ENCODE measurements at regions not wholly inside any gene's neighbourhood (a gene's known extent, or its start where the extent isn't known, plus 50 kb on each side); places are given as distances from the start of the nearest gene placed in this dataset.

GRCh38 chr18:56488739-56489138 is 149.7 kb downstream of the TXNL1 start:
- BruUV-seq (replicated peaks), result no TSS peak
- no peak for FAIRE-seq

More at GRCh38 chr18:56488739-56489138, 149.7 kb downstream of the TXNL1 start:
- no peak for TF ChIP-seq IRF4 (IDR thresholded peaks at IDR 0.05; ENCODE audit: low read depth, low read length)
- TF ChIP-seq CEBPB (IDR thresholded peaks at IDR 0.05; ENCODE audit: borderline replicate concordance in 1 of 2, low read depth in 2 of 2, low read length in 2 of 2), result no peak
- TF ChIP-seq ESRRA (IDR thresholded peaks at IDR 0.05; ENCODE audit: low read length), result no peak
- no peak for TF ChIP-seq ZNF687 (IDR thresholded peaks at IDR 0.05)
- TF ChIP-seq TCF7 (IDR thresholded peaks at IDR 0.05; ENCODE audit: borderline replicate concordance), result no peak
- no peak for TF ChIP-seq YY1 (IDR thresholded peaks at IDR 0.05; ENCODE audit: low read depth, low read length)
- TF ChIP-seq FOS (IDR thresholded peaks at IDR 0.05; ENCODE audit: borderline replicate concordance, extremely low read depth, insufficient read length), result no peak
- no peak for TF ChIP-seq JUNB (IDR thresholded peaks at IDR 0.05)
- no peak for TF ChIP-seq SIX5 (IDR thresholded peaks at IDR 0.05; ENCODE audit: low read depth, low read length, severe bottlenecking)
- no peak for TF ChIP-seq HCFC1 (IDR thresholded peaks at IDR 0.05; ENCODE audit: low read length)
- TF ChIP-seq NFYA (IDR thresholded peaks at IDR 0.05; ENCODE audit: borderline replicate concordance, low read depth, low read length), result no peak
- TF ChIP-seq SIN3A (IDR thresholded peaks at IDR 0.05; ENCODE audit: low read depth, low read length), result no peak
- TF ChIP-seq NR2F1 (conservative IDR thresholded peaks at IDR 0.05), result no peak
- H3K27ac ChIP-seq (ENCODE audit: control insufficient read depth, insufficient read depth), result no peak overlapping the region
- no peaks in the 10 kb centered on the region for H3K36me3 ChIP-seq (ENCODE audit: control insufficient read depth in 2 of 2, insufficient read depth in 2 of 2, low read length in 1 of 2)
- no peaks in the 10 kb centered on the region for H3K4me1 ChIP-seq (ENCODE audit: control insufficient read depth, insufficient read depth, low read length)
- in situ Hi-C loops (cut with MboI) (no loop called here), intact Hi-C loops (cut with micrococcal nuclease; ENCODE audit: unreplicated experiment) (no loop called here)
- SMC1A ChIA-PET (ENCODE audit: uncharacterized antibody, unreplicated experiment), result no interaction called here
- H3K4me2 ChIP-seq (ENCODE audit: control insufficient read depth, insufficient read depth), result no peak overlapping the region
- ATAC-seq (no peak), DNase-seq (ENCODE audit: low read depth, low spot score) (no peak)
- POLR2A ChIA-PET, result no interaction called here
- peaks cover 0 to 2% of the 10 kb centered on the region in 2 experiments; a peak in 1 of 4 replicates for H3K27me3 ChIP-seq (replicated peaks in 1 of 2; ENCODE audit: control insufficient read depth in 2 of 2, insufficient read depth in 2 of 2, low read length in 1 of 2)
- RAD21 ChIA-PET (ENCODE audit: unreplicated experiment), result no interaction called here
- H4K20me1 ChIP-seq (ENCODE audit: control insufficient read depth, insufficient read depth), result no peaks in the 10 kb centered on the region
- H3K9ac ChIP-seq (ENCODE audit: control insufficient read depth, insufficient read depth, low read length), result no peak overlapping the region
- no peaks in the 10 kb centered on the region for H3K79me2 ChIP-seq (ENCODE audit: control insufficient read depth, insufficient read depth, low read length)
- no peaks in the 10 kb centered on the region for H3K9me3 ChIP-seq (replicated peaks; ENCODE audit: control insufficient read depth, insufficient read depth, low read length)
- CTCF ChIA-PET, result no interaction called here
- no peak overlapping the region for H2AFZ ChIP-seq (ENCODE audit: control insufficient read depth, low read depth, low read length)
- H3K4me3 ChIP-seq, result no peak overlapping the region
- WGBS (ENCODE audit: insufficient coverage, insufficient replicate concordance, low lambda C conversion rate, missing lambda C conversion rate), result 22% methylated on average over 7 of the region's 7 CpGs
